ENCODE measurements at regions not wholly inside any gene's neighbourhood (a gene's known extent, or its start where the extent isn't known, plus 50 kb on each side); places are given as distances from the start of the nearest gene placed in this dataset.

- no peaks in the 10 kb centered on the region for H3K36me3 Mint-ChIP-seq (ENCODE audit: low read depth)
- peaks cover 25% of the 10 kb centered on the region for H3K4me1 Mint-ChIP-seq (ENCODE audit: low read depth)
- H3K27ac Mint-ChIP-seq (ENCODE audit: unreplicated experiment) = no peak overlapping the region
- TF ChIP-seq CTCF (IDR thresholded peaks at IDR 0.05) = no peak
- H3K4me3 Mint-ChIP-seq (ENCODE audit: unreplicated experiment) = no peak overlapping the region
- no peaks in the 10 kb centered on the region for H3K9me3 Mint-ChIP-seq (ENCODE audit: low read depth)
- no peak for DNase-seq (ENCODE audit: low spot score)
- no peaks in the 10 kb centered on the region for H3K27me3 Mint-ChIP-seq (ENCODE audit: low read depth)
Measured at GRCh38 chr6:45812922-45813321, 202.7 kb downstream of the CLIC5 start.

DNA sequence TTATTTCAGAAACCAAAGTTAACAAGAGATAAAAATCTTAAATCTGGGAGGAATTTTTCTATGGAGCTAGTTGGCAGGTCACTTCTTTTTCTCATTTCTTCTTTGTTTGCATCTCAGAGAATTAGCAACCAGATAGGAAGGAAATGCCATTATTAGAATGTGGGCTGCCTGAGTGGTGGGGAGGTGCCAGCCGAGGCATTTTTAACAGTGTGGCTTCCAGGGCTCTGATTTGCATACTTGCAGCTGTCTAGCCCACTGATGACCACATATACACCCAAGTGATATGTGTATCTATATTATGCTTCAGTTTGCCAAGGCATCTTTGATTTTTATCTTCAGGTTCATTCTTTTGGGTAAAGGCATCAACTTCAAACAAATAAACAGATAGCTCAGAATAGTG lies 206.7 kb downstream of the CLIC5 start:
- Mint-ChIP-seq H3K27me3 (ENCODE audit: low read depth) (no peaks in the 10 kb centered on the region), H3K4me1 (ENCODE audit: low read depth) (peaks cover 9% of the 10 kb centered on the region), H3K4me3 (ENCODE audit: unreplicated experiment) (no peak overlapping the region), H3K36me3 (ENCODE audit: low read depth) (no peaks in the 10 kb centered on the region), H3K9me3 (ENCODE audit: low read depth) (no peaks in the 10 kb centered on the region), H3K27ac (ENCODE audit: unreplicated experiment) (no peak overlapping the region)
- no peak for TF ChIP-seq CTCF (IDR thresholded peaks at IDR 0.05)
- no peak for DNase-seq (ENCODE audit: low spot score)

DNA sequence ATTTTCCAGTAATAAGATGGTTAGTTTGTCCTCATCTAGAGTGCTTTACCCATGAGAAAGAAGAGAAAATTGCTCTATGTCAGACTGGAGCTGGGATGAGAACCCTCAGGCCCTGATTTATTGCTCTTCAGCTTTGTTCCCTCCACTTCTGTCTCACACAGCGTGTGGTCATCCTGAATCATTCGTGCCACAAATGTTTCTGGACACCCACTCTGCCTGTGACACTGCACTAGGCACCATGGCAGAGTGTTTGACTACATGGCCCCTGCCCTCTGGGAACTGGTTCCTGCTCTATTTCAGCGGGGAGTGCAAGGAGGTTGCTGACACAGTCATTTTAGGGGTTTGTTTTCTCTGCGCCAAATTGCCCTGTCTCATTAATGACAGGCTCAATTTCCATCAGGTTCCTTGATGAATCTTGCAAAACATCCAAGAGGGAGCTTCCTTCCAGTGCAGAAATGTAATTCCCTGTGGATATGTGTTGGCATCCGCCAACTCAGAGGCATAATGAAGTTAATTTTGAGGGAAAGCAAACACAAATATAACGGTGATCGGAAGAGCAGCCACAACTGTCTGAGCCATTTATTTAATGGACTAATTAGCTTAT lies 207.5 kb downstream of the CLIC5 start:
- no peak overlapping the region for H3K4me3 Mint-ChIP-seq (ENCODE audit: unreplicated experiment)
- H3K27ac Mint-ChIP-seq (ENCODE audit: unreplicated experiment) = no peak overlapping the region
- H3K27me3 Mint-ChIP-seq (ENCODE audit: low read depth) = no peaks in the 10 kb centered on the region
- H3K4me1 Mint-ChIP-seq (ENCODE audit: low read depth) = peaks cover 8% of the 10 kb centered on the region
- no peaks in the 10 kb centered on the region for H3K36me3 Mint-ChIP-seq (ENCODE audit: low read depth)
- no peak for DNase-seq (ENCODE audit: low spot score)
- no peaks in the 10 kb centered on the region for H3K9me3 Mint-ChIP-seq (ENCODE audit: low read depth)
- no peak for TF ChIP-seq CTCF (IDR thresholded peaks at IDR 0.05)

DNA sequence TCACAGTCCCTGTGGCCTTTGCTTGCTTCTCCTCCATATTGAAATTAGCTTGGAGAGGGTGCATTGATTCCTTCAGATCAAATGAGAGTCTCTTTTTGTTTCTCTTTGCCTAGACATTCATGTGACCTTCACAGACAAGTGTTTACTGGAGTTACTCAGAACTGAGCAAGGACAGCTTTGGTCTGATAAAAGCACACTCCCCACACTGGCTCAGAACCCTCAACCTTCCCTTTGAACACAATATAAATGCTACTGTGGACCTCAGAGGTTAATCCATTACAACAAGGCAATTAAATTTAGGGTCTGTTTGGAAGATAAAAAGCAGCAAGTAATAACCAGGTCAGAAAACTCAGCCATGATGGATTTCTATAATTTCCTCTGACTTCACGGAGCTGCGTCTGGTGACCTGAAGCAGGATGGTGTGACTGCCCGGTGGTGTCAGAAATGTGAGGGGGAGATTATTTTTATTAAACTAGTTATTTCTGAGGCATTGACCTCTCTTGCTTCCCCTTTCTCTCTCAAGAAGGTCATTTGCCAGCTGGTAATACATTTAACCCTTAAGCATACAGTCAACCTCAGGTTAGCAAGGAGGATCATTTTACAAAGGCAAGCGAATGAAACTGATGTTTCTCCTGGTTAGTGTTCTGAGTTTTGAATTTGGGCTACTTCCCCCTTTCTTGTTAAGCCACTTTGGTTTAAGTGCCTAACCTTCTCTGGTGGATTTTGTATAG lies 208.2 kb downstream of the CLIC5 start:
- no peak overlapping the region for H3K4me3 Mint-ChIP-seq (ENCODE audit: unreplicated experiment)
- no peaks in the 10 kb centered on the region for H3K36me3 Mint-ChIP-seq (ENCODE audit: low read depth)
- TF ChIP-seq CTCF (IDR thresholded peaks at IDR 0.05) = no peak
- H3K9me3 Mint-ChIP-seq (ENCODE audit: low read depth) = no peaks in the 10 kb centered on the region
- DNase-seq (ENCODE audit: low spot score) = no peak
- no peak overlapping the region for H3K27ac Mint-ChIP-seq (ENCODE audit: unreplicated experiment)
- H3K27me3 Mint-ChIP-seq (ENCODE audit: low read depth) = no peaks in the 10 kb centered on the region
- H3K4me1 Mint-ChIP-seq (ENCODE audit: low read depth) = peaks cover 3% of the 10 kb centered on the region

DNA sequence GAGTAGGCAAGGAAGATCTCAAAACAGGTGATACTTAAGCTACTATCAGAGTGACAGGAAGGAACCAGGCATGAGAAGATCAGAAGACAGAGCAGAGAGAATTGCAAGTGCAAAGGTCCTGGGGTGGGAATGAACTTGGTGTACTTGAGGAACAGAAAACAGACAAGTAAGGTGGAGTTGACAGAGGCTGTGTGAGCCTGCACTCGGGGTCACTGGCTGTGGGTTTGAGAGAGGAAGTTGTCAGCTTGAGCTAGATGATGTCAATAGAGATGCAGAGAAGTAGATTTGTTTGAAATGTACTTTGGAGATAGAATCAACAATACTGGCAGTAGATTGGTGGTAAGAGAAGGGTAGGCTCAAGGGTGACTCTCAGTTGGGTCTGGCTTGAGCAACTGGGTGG lies 209.5 kb downstream of the CLIC5 start:
- no peak overlapping the region for H3K4me3 Mint-ChIP-seq (ENCODE audit: unreplicated experiment)
- DNase-seq (ENCODE audit: low spot score) = no peak
- H3K9me3 Mint-ChIP-seq (ENCODE audit: low read depth) = no peaks in the 10 kb centered on the region
- H3K27me3 Mint-ChIP-seq (ENCODE audit: low read depth) = no peaks in the 10 kb centered on the region
- no peak overlapping the region for H3K27ac Mint-ChIP-seq (ENCODE audit: unreplicated experiment)
- H3K4me1 Mint-ChIP-seq (ENCODE audit: low read depth) = peaks cover 3% of the 10 kb centered on the region
- no peak for TF ChIP-seq CTCF (IDR thresholded peaks at IDR 0.05)
- H3K36me3 Mint-ChIP-seq (ENCODE audit: low read depth) = no peaks in the 10 kb centered on the region
